OCI-LY3 (cell line): ENCODE measurements at regions not wholly inside any gene's neighbourhood (a gene's known extent, or its start where the extent isn't known, plus 50 kb on each side); places are given as distances from the start of the nearest gene placed in this dataset.

Experiments
- H2AFZ ChIP-seq: fragments of 200-600, 300-600 bp; shearing (Covaris generic); 2 replicates; pipeline ENCODE4 v1.6.0; 2014; ENCODE audit warnings: antibody characterized with exemption, low read depth, low read length
- H3K27ac ChIP-seq: fragments of 200-600, 300-600 bp; sonication (generic); 2 replicates; pipeline ENCODE4 v1.5.1; 2014; ENCODE audit warnings: mild to moderate bottlenecking, low read length, moderate library complexity, mixed read lengths
- H3K27me3 ChIP-seq: fragments of 200-600, 300-600 bp; sonication (generic); 2 replicates; pipeline ENCODE4 v1.6.1; 2014; ENCODE audit warnings: low read depth, low read length, mixed read lengths
- H3K36me3 ChIP-seq: fragments of 200-600, 300-600 bp; sonication (generic); replicated peaks from 2 replicates; pipeline ENCODE3; 2014; ENCODE audit warnings: low read depth, low read length, mixed read lengths
- H3K4me1 ChIP-seq: fragments of 300-600, 200-600 bp; sonication (generic); 2 replicates; pipeline ENCODE4 v1.6.1; 2014; ENCODE audit warnings: low read length, mixed read lengths
- H3K4me2 ChIP-seq: fragments of 200-600, 300-600 bp; sonication (generic); 2 replicates; pipeline ENCODE4 v1.6.1; 2014; ENCODE audit warnings: low read length, mixed read lengths
- H3K4me3 ChIP-seq: fragments of 300-600, 200-600 bp; sonication (generic); 2 replicates; pipeline ENCODE4 v1.5.1; 2014; ENCODE audit warnings: antibody characterized with exemption, mild to moderate bottlenecking, low read length, moderate library complexity
- H3K79me2 ChIP-seq: fragments of 300-600, 200-600 bp; shearing (Covaris generic); 2 replicates; pipeline ENCODE4 v1.6.1; 2014; ENCODE audit warnings: mild to moderate bottlenecking, low read length, mixed read lengths
- H3K9ac ChIP-seq: fragments of 300-600, 200-600 bp; shearing (Covaris generic); 2 replicates; pipeline ENCODE4 v1.6.0; 2014; ENCODE audit warnings: mild to moderate bottlenecking, low read length, moderate library complexity
- H3K9me3 ChIP-seq: fragments of 200-600, 300-600 bp; shearing (Covaris generic); 2 replicates; pipeline ENCODE4 v1.6.1; 2014; ENCODE audit warnings: low read length, mixed read lengths; ENCODE audit not compliant: insufficient read depth
- H4K20me1 ChIP-seq: fragments of 200-600, 300-600 bp; sonication (generic); 2 replicates; pipeline ENCODE4 v1.6.1; 2016; ENCODE audit warnings: low read length, mixed read lengths; ENCODE audit not compliant: insufficient read depth
- EZH2phosphoT487 ChIP-seq: fragments of 200-600 bp; shearing (Covaris generic); IDR thresholded peaks from 2 replicates; pipeline ENCODE4 v1.6.1; 2018; ENCODE audit warnings: antibody characterized with exemption, mixed run types, low read depth
- TF ChIP-seq, protein P1 (sequence below): fragments of 200-600, 300-600 bp; sonication (generic); IDR thresholded peaks from 2 replicates; pipeline ENCODE4 v1.5.1; 2014; ENCODE audit warnings: antibody characterized with exemption, low read length, low read depth

DNA sequence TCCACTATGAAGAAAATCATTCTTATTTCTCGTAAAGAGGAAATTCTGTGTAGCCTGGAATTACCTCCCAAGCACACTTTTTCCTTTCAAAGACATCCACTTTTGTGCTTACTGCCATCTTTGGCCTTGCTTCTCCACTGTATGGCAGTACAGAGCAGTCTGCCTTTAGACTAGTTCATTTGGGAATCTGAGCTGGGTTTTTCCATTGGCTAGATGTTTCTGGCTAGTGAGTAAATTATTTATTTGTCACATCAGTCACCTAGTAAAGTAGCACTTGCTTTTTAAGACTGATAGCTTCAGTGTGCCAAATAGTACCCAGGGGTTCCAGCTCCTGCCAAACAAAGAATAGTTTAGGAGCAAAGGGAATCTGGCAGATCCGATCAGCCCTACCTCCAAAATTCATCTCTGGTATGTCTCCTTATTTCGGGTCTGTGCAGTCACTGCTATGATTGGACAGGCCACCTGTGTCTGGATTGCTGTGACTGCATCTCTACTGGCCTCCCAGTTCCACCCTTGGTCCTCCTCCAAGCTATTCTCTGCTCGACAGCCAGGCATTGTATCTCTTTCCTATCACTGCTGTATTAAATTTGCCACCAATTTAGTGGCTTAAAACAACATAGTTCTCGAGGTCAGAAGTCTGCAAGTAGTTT is 97.6 kb downstream of the NUDT12 start:
- H2AFZ ChIP-seq: no peak overlapping the region
- no peaks in the 10 kb centered on the region for H3K4me1 ChIP-seq
- no peaks in the 10 kb centered on the region for H3K79me2 ChIP-seq
- H3K36me3 ChIP-seq: no peaks in the 10 kb centered on the region
- H3K27ac ChIP-seq: no peak overlapping the region
- TF ChIP-seq, protein P1, sequence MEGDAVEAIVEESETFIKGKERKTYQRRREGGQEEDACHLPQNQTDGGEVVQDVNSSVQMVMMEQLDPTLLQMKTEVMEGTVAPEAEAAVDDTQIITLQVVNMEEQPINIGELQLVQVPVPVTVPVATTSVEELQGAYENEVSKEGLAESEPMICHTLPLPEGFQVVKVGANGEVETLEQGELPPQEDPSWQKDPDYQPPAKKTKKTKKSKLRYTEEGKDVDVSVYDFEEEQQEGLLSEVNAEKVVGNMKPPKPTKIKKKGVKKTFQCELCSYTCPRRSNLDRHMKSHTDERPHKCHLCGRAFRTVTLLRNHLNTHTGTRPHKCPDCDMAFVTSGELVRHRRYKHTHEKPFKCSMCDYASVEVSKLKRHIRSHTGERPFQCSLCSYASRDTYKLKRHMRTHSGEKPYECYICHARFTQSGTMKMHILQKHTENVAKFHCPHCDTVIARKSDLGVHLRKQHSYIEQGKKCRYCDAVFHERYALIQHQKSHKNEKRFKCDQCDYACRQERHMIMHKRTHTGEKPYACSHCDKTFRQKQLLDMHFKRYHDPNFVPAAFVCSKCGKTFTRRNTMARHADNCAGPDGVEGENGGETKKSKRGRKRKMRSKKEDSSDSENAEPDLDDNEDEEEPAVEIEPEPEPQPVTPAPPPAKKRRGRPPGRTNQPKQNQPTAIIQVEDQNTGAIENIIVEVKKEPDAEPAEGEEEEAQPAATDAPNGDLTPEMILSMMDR: no peak
- no peak for TF ChIP-seq EZH2phosphoT487
- H3K9me3 ChIP-seq: no peaks in the 10 kb centered on the region
- no peak overlapping the region for H3K4me3 ChIP-seq
- H3K9ac ChIP-seq: no peak overlapping the region
- H3K27me3 ChIP-seq: no peaks in the 10 kb centered on the region
- no peaks in the 10 kb centered on the region for H4K20me1 ChIP-seq
- H3K4me2 ChIP-seq: no peak overlapping the region

- Histone ChIP-seq H3K27me3 (no peaks in the 10 kb centered on the region), H3K4me1 (peaks cover 10% of the 10 kb centered on the region), H3K9me3 (no peaks in the 10 kb centered on the region), H2AFZ (no peak overlapping the region), H3K4me2 (no peak overlapping the region), H3K27ac (no peak overlapping the region), H3K79me2 (no peaks in the 10 kb centered on the region), H3K4me3 (no peak overlapping the region), H3K36me3 (no peaks in the 10 kb centered on the region), H3K9ac (no peak overlapping the region), H4K20me1 (no peaks in the 10 kb centered on the region)
- TF ChIP-seq EZH2phosphoT487: no peak
- TF ChIP-seq, protein P1: no peak
Measured at GRCh38 chr5:103463261-103463660, 99.3 kb downstream of the NUDT12 start.

DNA sequence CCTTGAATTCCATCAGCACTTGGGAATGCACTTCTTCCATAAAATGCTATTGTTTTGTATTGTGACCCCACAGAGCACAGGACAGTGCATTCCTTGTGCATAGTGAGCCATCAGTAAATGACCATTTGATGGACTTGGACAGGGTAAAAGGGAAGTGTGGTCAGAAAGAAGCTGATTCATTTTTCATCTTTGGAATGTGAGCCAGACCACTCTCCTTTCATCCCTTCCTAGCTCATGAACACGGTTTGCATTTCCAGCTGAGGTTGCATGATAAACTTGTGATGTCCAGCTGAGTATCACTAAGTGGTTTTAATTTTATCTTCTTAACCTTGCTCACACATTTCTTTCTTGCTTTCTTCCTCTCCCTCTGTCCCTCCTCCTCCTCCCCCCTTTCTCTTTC is 101.3 kb downstream of the NUDT12 start:
- Histone ChIP-seq H3K9ac (no peak overlapping the region), H3K4me3 (no peak overlapping the region), H3K36me3 (no peaks in the 10 kb centered on the region), H3K4me1 (peaks cover 10% of the 10 kb centered on the region), H3K4me2 (no peak overlapping the region), H4K20me1 (no peaks in the 10 kb centered on the region), H2AFZ (no peak overlapping the region), H3K27ac (no peak overlapping the region), H3K27me3 (no peaks in the 10 kb centered on the region), H3K9me3 (no peaks in the 10 kb centered on the region), H3K79me2 (no peaks in the 10 kb centered on the region)
- no peak for TF ChIP-seq EZH2phosphoT487
- TF ChIP-seq, protein P1: no peak

GRCh38 chr5:103458497-103459040 is 104.0 kb downstream of the NUDT12 start:
- TF ChIP-seq EZH2phosphoT487: no peak
- TF ChIP-seq, protein P1: no peak
- H3K27me3 ChIP-seq: no peaks in the 10 kb centered on the region
- no peak overlapping the region for H3K4me2 ChIP-seq
- peaks cover 10% of the 10 kb centered on the region for H3K4me1 ChIP-seq
- no peak overlapping the region for H2AFZ ChIP-seq
- H3K79me2 ChIP-seq: no peaks in the 10 kb centered on the region
- H3K4me3 ChIP-seq: no peak overlapping the region
- H3K9me3 ChIP-seq: no peaks in the 10 kb centered on the region
- no peaks in the 10 kb centered on the region for H3K36me3 ChIP-seq
- no peaks in the 10 kb centered on the region for H4K20me1 ChIP-seq
- no peak overlapping the region for H3K9ac ChIP-seq
- H3K27ac ChIP-seq: no peak overlapping the region
